Germinal center (tissue), 1 donor: ENCODE measurements at regions not wholly inside any gene's neighbourhood (a gene's known extent, or its start where the extent isn't known, plus 50 kb on each side); places are given as distances from the start of the nearest gene placed in this dataset.
"Not testable (repeated sequence)": the region's sequence is repeated elsewhere in the genome, so short reads cannot be mapped to it uniquely, and the experiment has no call there.

Source experiments
- DNase-seq: peaks from one replicate; pipeline ENCODE4 v3.0.0; 2012; ENCODE audit warnings: mixed read lengths, low spot score

GRCh38 chr16:26505496-26505895 is 561.2 kb upstream of the C16orf82 start:
- DNase-seq, result no peak

GRCh38 chr16:26508946-26509345 is 557.8 kb upstream of the C16orf82 start:
- not testable (repeated sequence) for DNase-seq

- no peak for DNase-seq
Observed at GRCh38 chr16:26510924-26511323, 555.8 kb upstream of the C16orf82 start.

- DNase-seq, result no peak
Observed at GRCh38 chr16:26511463-26511862, 555.3 kb upstream of the C16orf82 start.

GRCh38 chr16:26521626-26522025 is 545.1 kb upstream of the C16orf82 start:
- DNase-seq, result no peak

- no peak for DNase-seq
Observed at GRCh38 chr16:26524281-26524680, 542.4 kb upstream of the C16orf82 start.

GRCh38 chr16:26524846-26525245 is 541.9 kb upstream of the C16orf82 start:
- DNase-seq, result no peak

- no peak for DNase-seq
Observed at GRCh38 chr16:26525856-26526255, 540.9 kb upstream of the C16orf82 start.

- DNase-seq, result no peak
Observed at GRCh38 chr16:26526633-26527032, 540.1 kb upstream of the C16orf82 start.

GRCh38 chr16:26530584-26531289 is 536.0 kb upstream of the C16orf82 start:
- DNase-seq, result no peak

- no peak for DNase-seq
Observed at GRCh38 chr16:26531290-26531730, 535.4 kb upstream of the C16orf82 start.

GRCh38 chr16:26532456-26532855 is 534.3 kb upstream of the C16orf82 start:
- DNase-seq, result no peak

GRCh38 chr16:26542198-26542597 is 524.5 kb upstream of the C16orf82 start:
- no peak for DNase-seq

- no peak for DNase-seq
Observed at GRCh38 chr16:26546573-26546972, 520.2 kb upstream of the C16orf82 start.

GRCh38 chr16:26547681-26548080 is 519.0 kb upstream of the C16orf82 start:
- no peak for DNase-seq

GRCh38 chr16:26550111-26550610 is 516.6 kb upstream of the C16orf82 start:
- no peak for DNase-seq

- DNase-seq, result no peak
Observed at GRCh38 chr16:26554030-26554429, 512.7 kb upstream of the C16orf82 start.

GRCh38 chr16:26561303-26561702 is 505.4 kb upstream of the C16orf82 start:
- no peak for DNase-seq

GRCh38 chr16:26563018-26563417 is 503.7 kb upstream of the C16orf82 start:
- DNase-seq, result no peak

GRCh38 chr16:26567356-26567755 is 499.4 kb upstream of the C16orf82 start:
- DNase-seq, result no peak

GRCh38 chr16:26569793-26570192 is 496.9 kb upstream of the C16orf82 start:
- DNase-seq, result no peak

GRCh38 chr16:26578748-26579147 is 488.0 kb upstream of the C16orf82 start:
- DNase-seq, result no peak

GRCh38 chr16:26583803-26584202 is 482.9 kb upstream of the C16orf82 start:
- no peak for DNase-seq

- DNase-seq, result no peak
Observed at GRCh38 chr16:26593700-26594099, 473.0 kb upstream of the C16orf82 start.
